Neural progenitor cell (in vitro differentiated cells): ENCODE measurements at regions not wholly inside any gene's neighbourhood (a gene's known extent, or its start where the extent isn't known, plus 50 kb on each side); places are given as distances from the start of the nearest gene placed in this dataset.

Experiments
- DNase-seq: peaks from one replicate; pipeline ENCODE4 v3.0.0-alpha.2; 2016; ENCODE audit warnings: low spot score
- H2AFZ ChIP-seq: fragments of 200-600 bp; sonication (generic); replicated peaks from 2 replicates; pipeline ENCODE4 v1.6.1; 2016; ENCODE audit warnings: antibody characterized with exemption
- H3F3A ChIP-seq: fragments of 200-600 bp; sonication (generic); 2 replicates; pipeline ENCODE4 v1.6.1; 2016; ENCODE audit warnings: antibody characterized with exemption, low read depth
- H3K27ac ChIP-seq: fragments of 200-600 bp; sonication (generic); 2 replicates; pipeline ENCODE4 v1.5.1; 2016; ENCODE audit warnings: mild to moderate bottlenecking
- H3K27me3 ChIP-seq: fragments of 200-600 bp; sonication (generic); 2 replicates; pipeline ENCODE4 v1.6.1; 2016; ENCODE audit warnings: mild to moderate bottlenecking, moderate library complexity
- H3K36me3 ChIP-seq: fragments of 200-600 bp; sonication (generic); 2 replicates; pipeline ENCODE4 v1.5.1; 2016
- H3K4me1 ChIP-seq: fragments of 200-600 bp; sonication (generic); 2 replicates; pipeline ENCODE4 v1.6.1; 2016; ENCODE audit warnings: mixed run types
- H3K4me2 ChIP-seq: fragments of 200-600 bp; sonication (generic); 2 replicates; pipeline ENCODE4 v1.6.1; 2016
- H3K4me3 ChIP-seq: fragments of 200-600 bp; sonication (generic); 2 replicates; pipeline ENCODE4 v1.5.1; 2016
- H3K79me2 ChIP-seq: fragments of 200-600 bp; sonication (generic); 2 replicates; pipeline ENCODE4 v1.6.1; 2016; ENCODE audit warnings: low read depth
- H3K9ac ChIP-seq: fragments of 200-600 bp; sonication (generic); 2 replicates; pipeline ENCODE4 v1.6.1; 2016
- H3K9me3 ChIP-seq: fragments of 200-600 bp; sonication (generic); 2 replicates; pipeline ENCODE4 v1.5.1; 2016; ENCODE audit warnings: low read depth
- H4K20me1 ChIP-seq: fragments of 200-600 bp; sonication (generic); 2 replicates; pipeline ENCODE4 v1.6.1; 2016; ENCODE audit warnings: low read depth
- H3K27ac Mint-ChIP-seq: 3 replicates; pipeline ENCODE4 v1.8.0; 2021; ENCODE audit warnings: mixed read lengths
- H3K27me3 Mint-ChIP-seq: 2 replicates; pipeline ENCODE4 v1.8.0; 2022; ENCODE audit warnings: low read depth, mild to moderate bottlenecking, inconsistent platforms, moderate library complexity, mixed read lengths; ENCODE audit not compliant: insufficient read depth
- H3K36me3 Mint-ChIP-seq: 3 replicates; pipeline ENCODE4 v1.8.0; 2021; ENCODE audit warnings: mixed read lengths
- H3K4me1 Mint-ChIP-seq: 3 replicates; pipeline ENCODE4 v1.8.0; 2021; ENCODE audit warnings: mixed read lengths
- H3K4me3 Mint-ChIP-seq: 3 replicates; pipeline ENCODE4 v1.8.0; 2021; ENCODE audit warnings: mild to moderate bottlenecking, moderate library complexity, mixed read lengths
- H3K9me3 Mint-ChIP-seq: 3 replicates; pipeline ENCODE4 v1.8.0; 2020; ENCODE audit warnings: mixed read lengths
- CTCF ChIP-seq: fragments of 200-600 bp; sonication (generic); IDR thresholded peaks from 2 replicates; pipeline ENCODE4 v1.5.1; 2017; ENCODE audit warnings: antibody characterized with exemption, mild to moderate bottlenecking
- EZH2 ChIP-seq: fragments of 200-600 bp; sonication (generic); IDR thresholded peaks from 2 replicates; pipeline ENCODE4 v1.6.1; 2017; ENCODE audit warnings: antibody characterized with exemption, mild to moderate bottlenecking, moderate library complexity
- EZH2phosphoT487 ChIP-seq: fragments of 200-600 bp; sonication (generic); IDR thresholded peaks from 2 replicates; pipeline ENCODE4 v1.6.1; 2017; ENCODE audit warnings: antibody characterized with exemption

DNA sequence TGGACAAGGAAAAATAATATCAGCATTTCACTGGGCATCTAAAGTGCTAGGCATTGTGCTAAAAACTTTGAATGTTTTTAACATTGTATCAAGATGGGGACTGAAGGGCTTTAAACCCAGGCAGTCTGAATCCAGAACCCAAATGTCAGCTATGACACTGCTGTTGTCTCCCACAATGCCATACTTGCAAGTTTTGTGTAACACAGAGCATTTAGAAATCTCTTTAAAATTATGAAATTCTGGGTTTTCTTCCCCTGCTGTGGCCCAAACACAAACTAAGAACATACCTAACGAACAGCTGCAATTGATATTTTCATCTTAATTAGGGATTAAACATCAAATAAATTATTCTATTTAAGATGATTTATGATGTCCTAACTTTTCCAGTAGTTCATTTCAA is 66.8 kb upstream of the LSM6 start:
- Histone ChIP-seq H3K4me2 (no peak overlapping the region), H2AFZ (no peak overlapping the region), H3K27me3 (no peaks in the 10 kb centered on the region), H3K9me3 (no peaks in the 10 kb centered on the region), H4K20me1 (no peaks in the 10 kb centered on the region), H3K79me2 (no peaks in the 10 kb centered on the region), H3K9ac (no peak overlapping the region), H3F3A (no peaks in the 10 kb centered on the region), H3K4me3 (no peak overlapping the region), H3K36me3 (no peaks in the 10 kb centered on the region), H3K27ac (no peak overlapping the region), H3K4me1 (no peaks in the 10 kb centered on the region)
- Mint-ChIP-seq H3K4me1 (no peaks in the 10 kb centered on the region), H3K27me3 (peaks cover 6% of the 10 kb centered on the region), H3K9me3 (peaks cover 4% of the 10 kb centered on the region), H3K36me3 (no peaks in the 10 kb centered on the region), H3K27ac (no peak overlapping the region), H3K4me3 (no peak overlapping the region)
- DNase-seq, result no peak
- no peak for TF ChIP-seq EZH2
- TF ChIP-seq EZH2phosphoT487, result no peak
- no peak for TF ChIP-seq CTCF

GRCh38 chr4:146107587-146108240 is 67.8 kb upstream of the LSM6 start:
- no peak for TF ChIP-seq EZH2phosphoT487
- TF ChIP-seq EZH2, result no peak
- TF ChIP-seq CTCF, result no peak
- Histone ChIP-seq H2AFZ (no peak overlapping the region), H4K20me1 (no peaks in the 10 kb centered on the region), H3K4me1 (no peaks in the 10 kb centered on the region), H3K27me3 (no peaks in the 10 kb centered on the region), H3F3A (no peaks in the 10 kb centered on the region), H3K4me2 (no peak overlapping the region), H3K36me3 (no peaks in the 10 kb centered on the region), H3K79me2 (no peaks in the 10 kb centered on the region), H3K9ac (no peak overlapping the region), H3K9me3 (no peaks in the 10 kb centered on the region), H3K27ac (no peak overlapping the region), H3K4me3 (no peak overlapping the region)
- Mint-ChIP-seq H3K4me3 (no peak overlapping the region), H3K27ac (no peak overlapping the region), H3K9me3 (no peaks in the 10 kb centered on the region), H3K4me1 (no peaks in the 10 kb centered on the region), H3K27me3 (peaks cover 2% of the 10 kb centered on the region), H3K36me3 (no peaks in the 10 kb centered on the region)
- DNase-seq, result no peak

GRCh38 chr4:146105464-146105863 is 70.1 kb upstream of the LSM6 start:
- Histone ChIP-seq H3K27me3 (no peaks in the 10 kb centered on the region), H3K4me2 (no peak overlapping the region), H3K4me1 (no peaks in the 10 kb centered on the region), H2AFZ (peak overlapping the region; percentile 63), H4K20me1 (no peaks in the 10 kb centered on the region), H3F3A (no peaks in the 10 kb centered on the region), H3K4me3 (no peak overlapping the region), H3K9ac (no peak overlapping the region), H3K36me3 (no peaks in the 10 kb centered on the region), H3K9me3 (no peaks in the 10 kb centered on the region), H3K27ac (no peak overlapping the region), H3K79me2 (no peaks in the 10 kb centered on the region)
- no peak for TF ChIP-seq CTCF
- no peak for TF ChIP-seq EZH2
- no peak for TF ChIP-seq EZH2phosphoT487
- Mint-ChIP-seq H3K36me3 (no peaks in the 10 kb centered on the region), H3K27me3 (peaks cover 4% of the 10 kb centered on the region), H3K9me3 (no peaks in the 10 kb centered on the region), H3K4me1 (no peaks in the 10 kb centered on the region), H3K27ac (no peak overlapping the region), H3K4me3 (no peak overlapping the region)
- DNase-seq, result no peak
